ENCODE measurements at regions not wholly inside any gene's neighbourhood (a gene's known extent, or its start where the extent isn't known, plus 50 kb on each side); places are given as distances from the start of the nearest gene placed in this dataset.

- H4K20me1 ChIP-seq (ENCODE audit: insufficient read depth), result no peaks in the 10 kb centered on the region
- no peak overlapping the region for H3K9ac ChIP-seq (ENCODE audit: low read length)
- H3K9me3 ChIP-seq (ENCODE audit: low read length), result no peaks in the 10 kb centered on the region
- H3K4me2 ChIP-seq (ENCODE audit: low read length), result no peak overlapping the region
- TF ChIP-seq CTCF (IDR thresholded peaks at IDR 0.05; ENCODE audit: poor library complexity, severe bottlenecking) (no peak), EZH2 (IDR thresholded peaks at IDR 0.05; ENCODE audit: borderline replicate concordance, insufficient read depth, low read length, poor library complexity, severe bottlenecking) (no peak), EP300 (conservative IDR thresholded peaks at IDR 0.05; ENCODE audit: poor library complexity, severe bottlenecking) (no peak), SMC3 (conservative IDR thresholded peaks at IDR 0.05; ENCODE audit: poor library complexity) (no peak), RAD21 (conservative IDR thresholded peaks at IDR 0.05) (no peak), TAF1 (IDR thresholded peaks at IDR 0.05; ENCODE audit: low read depth) (no peak), MXI1 (conservative IDR thresholded peaks at IDR 0.05; ENCODE audit: poor library complexity, severe bottlenecking) (no peak)
- no peaks in the 10 kb centered on the region for H3K27me3 ChIP-seq (ENCODE audit: insufficient read depth, low read depth, low read length)
- no peak overlapping the region for H3K27ac ChIP-seq (ENCODE audit: low read length)
- no peaks in the 10 kb centered on the region for H3F3A ChIP-seq (ENCODE audit: insufficient read depth, low read length, poor library complexity, severe bottlenecking)
- H3K9me2 ChIP-seq (ENCODE audit: insufficient read depth, low read length), result no peaks in the 10 kb centered on the region
- no peaks in the 10 kb centered on the region for H3K79me2 ChIP-seq (replicated peaks; ENCODE audit: insufficient read depth, low read length)
- H3K36me3 ChIP-seq (ENCODE audit: insufficient read depth, low read length), result no peaks in the 10 kb centered on the region
- no peak overlapping the region for H3K4me3 ChIP-seq (ENCODE audit: low read length)
- no peak overlapping the region for H2AFZ ChIP-seq (ENCODE audit: low read depth, low read length)
These were observed 85.4 kb upstream of the OSBPL8 start for GRCh38 chr12:76644950-76645349.

DNA sequence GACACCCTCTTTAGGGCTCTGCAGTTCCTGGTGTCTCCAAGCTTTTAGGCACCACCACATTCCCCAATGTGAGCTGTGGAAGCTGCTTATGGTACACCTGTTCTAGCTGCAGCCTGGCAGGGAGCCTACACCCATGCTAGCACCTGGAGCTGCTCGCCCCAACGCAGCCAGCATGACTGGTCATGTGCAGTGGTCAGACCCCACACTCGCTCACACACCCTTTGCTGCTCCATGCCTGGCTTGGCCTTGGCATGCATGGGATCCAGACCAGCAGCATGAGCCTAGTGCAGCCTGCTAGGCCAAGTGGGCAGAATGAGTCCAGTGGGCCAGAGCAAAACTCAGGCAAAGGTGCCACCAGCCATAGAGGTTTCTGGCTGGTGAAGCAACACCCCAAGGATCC lies 86.4 kb upstream of the OSBPL8 start:
- Histone ChIP-seq H3K4me3 (ENCODE audit: low read length) (no peak overlapping the region), H3K79me2 (replicated peaks; ENCODE audit: insufficient read depth, low read length) (no peaks in the 10 kb centered on the region), H3K9ac (ENCODE audit: low read length) (no peak overlapping the region), H3K4me2 (ENCODE audit: low read length) (no peak overlapping the region), H3K9me3 (ENCODE audit: low read length) (no peaks in the 10 kb centered on the region), H4K20me1 (ENCODE audit: insufficient read depth) (no peaks in the 10 kb centered on the region), H3F3A (ENCODE audit: insufficient read depth, low read length, poor library complexity, severe bottlenecking) (no peaks in the 10 kb centered on the region), H3K27me3 (ENCODE audit: insufficient read depth, low read depth, low read length) (no peaks in the 10 kb centered on the region), H3K9me2 (ENCODE audit: insufficient read depth, low read length) (no peaks in the 10 kb centered on the region), H3K27ac (ENCODE audit: low read length) (no peak overlapping the region), H3K36me3 (ENCODE audit: insufficient read depth, low read length) (no peaks in the 10 kb centered on the region), H2AFZ (ENCODE audit: low read depth, low read length) (no peak overlapping the region)
- TF ChIP-seq MXI1 (conservative IDR thresholded peaks at IDR 0.05; ENCODE audit: poor library complexity, severe bottlenecking) (no peak), POLR2AphosphoS5 (IDR thresholded peaks at IDR 0.05) (no peak), SMC3 (conservative IDR thresholded peaks at IDR 0.05; ENCODE audit: poor library complexity) (no peak), CTCF (IDR thresholded peaks at IDR 0.05; ENCODE audit: poor library complexity, severe bottlenecking) (no peak), EP300 (conservative IDR thresholded peaks at IDR 0.05; ENCODE audit: poor library complexity, severe bottlenecking) (no peak), RAD21 (conservative IDR thresholded peaks at IDR 0.05) (no peak), TAF1 (IDR thresholded peaks at IDR 0.05; ENCODE audit: low read depth) (no peak), EZH2 (IDR thresholded peaks at IDR 0.05; ENCODE audit: borderline replicate concordance, insufficient read depth, low read length, poor library complexity, severe bottlenecking) (no peak)
- TF ChIP-seq, protein P1, sequence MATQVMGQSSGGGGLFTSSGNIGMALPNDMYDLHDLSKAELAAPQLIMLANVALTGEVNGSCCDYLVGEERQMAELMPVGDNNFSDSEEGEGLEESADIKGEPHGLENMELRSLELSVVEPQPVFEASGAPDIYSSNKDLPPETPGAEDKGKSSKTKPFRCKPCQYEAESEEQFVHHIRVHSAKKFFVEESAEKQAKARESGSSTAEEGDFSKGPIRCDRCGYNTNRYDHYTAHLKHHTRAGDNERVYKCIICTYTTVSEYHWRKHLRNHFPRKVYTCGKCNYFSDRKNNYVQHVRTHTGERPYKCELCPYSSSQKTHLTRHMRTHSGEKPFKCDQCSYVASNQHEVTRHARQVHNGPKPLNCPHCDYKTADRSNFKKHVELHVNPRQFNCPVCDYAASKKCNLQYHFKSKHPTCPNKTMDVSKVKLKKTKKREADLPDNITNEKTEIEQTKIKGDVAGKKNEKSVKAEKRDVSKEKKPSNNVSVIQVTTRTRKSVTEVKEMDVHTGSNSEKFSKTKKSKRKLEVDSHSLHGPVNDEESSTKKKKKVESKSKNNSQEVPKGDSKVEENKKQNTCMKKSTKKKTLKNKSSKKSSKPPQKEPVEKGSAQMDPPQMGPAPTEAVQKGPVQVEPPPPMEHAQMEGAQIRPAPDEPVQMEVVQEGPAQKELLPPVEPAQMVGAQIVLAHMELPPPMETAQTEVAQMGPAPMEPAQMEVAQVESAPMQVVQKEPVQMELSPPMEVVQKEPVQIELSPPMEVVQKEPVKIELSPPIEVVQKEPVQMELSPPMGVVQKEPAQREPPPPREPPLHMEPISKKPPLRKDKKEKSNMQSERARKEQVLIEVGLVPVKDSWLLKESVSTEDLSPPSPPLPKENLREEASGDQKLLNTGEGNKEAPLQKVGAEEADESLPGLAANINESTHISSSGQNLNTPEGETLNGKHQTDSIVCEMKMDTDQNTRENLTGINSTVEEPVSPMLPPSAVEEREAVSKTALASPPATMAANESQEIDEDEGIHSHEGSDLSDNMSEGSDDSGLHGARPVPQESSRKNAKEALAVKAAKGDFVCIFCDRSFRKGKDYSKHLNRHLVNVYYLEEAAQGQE (IDR thresholded peaks at IDR 0.05; ENCODE audit: borderline replicate concordance), result no peak

Data from neural cell (in vitro differentiated cells).